ENCODE measurements at regions not wholly inside any gene's neighbourhood (a gene's known extent, or its start where the extent isn't known, plus 50 kb on each side); places are given as distances from the start of the nearest gene placed in this dataset.

GRCh38 chr2:163198972-163199371 is 360.4 kb upstream of the KCNH7 start:
- ATAC-seq (ENCODE audit: insufficient number of reproducible peaks, low FRiP score, low read depth) (no peak), DNase-seq (ENCODE audit: low spot score) (no peak)
- Histone ChIP-seq H3K27me3 (replicated peaks; ENCODE audit: insufficient read depth) (no peaks in the 10 kb centered on the region), H3K9me3 (no peaks in the 10 kb centered on the region), H3K27ac (no peak overlapping the region), H3K36me3 (no peaks in the 10 kb centered on the region), H3K4me1 (ENCODE audit: control insufficient read depth in 1 of 2, low read depth in 2 of 2) (no peaks in the 10 kb centered on the region), H3K4me3 (no peak overlapping the region)
- TF ChIP-seq CTCF (IDR thresholded peaks at IDR 0.05): no peak

GRCh38 chr2:163198007-163198406 is 359.4 kb upstream of the KCNH7 start:
- no peaks in the 10 kb centered on the region for H3K27me3 ChIP-seq (replicated peaks; ENCODE audit: insufficient read depth)
- ATAC-seq (ENCODE audit: insufficient number of reproducible peaks, low FRiP score, low read depth): no peak
- H3K27ac ChIP-seq: no peak overlapping the region
- H3K4me1 ChIP-seq (ENCODE audit: control insufficient read depth in 1 of 2, low read depth in 2 of 2): no peaks in the 10 kb centered on the region
- H3K9me3 ChIP-seq: no peaks in the 10 kb centered on the region
- TF ChIP-seq CTCF (IDR thresholded peaks at IDR 0.05): no peak
- H3K36me3 ChIP-seq: no peaks in the 10 kb centered on the region
- DNase-seq (ENCODE audit: low spot score): no peak
- H3K4me3 ChIP-seq: no peak overlapping the region

- no peak overlapping the region for H3K27ac ChIP-seq
- no peaks in the 10 kb centered on the region for H3K9me3 ChIP-seq
- H3K27me3 ChIP-seq (replicated peaks; ENCODE audit: insufficient read depth): no peaks in the 10 kb centered on the region
- no peaks in the 10 kb centered on the region for H3K4me1 ChIP-seq (ENCODE audit: control insufficient read depth in 1 of 2, low read depth in 2 of 2)
- peak; percentile 52 for TF ChIP-seq CTCF (IDR thresholded peaks at IDR 0.05)
- DNase-seq (ENCODE audit: low spot score): no peak
- H3K36me3 ChIP-seq: no peaks in the 10 kb centered on the region
- ATAC-seq (ENCODE audit: insufficient number of reproducible peaks, low FRiP score, low read depth): no peak
- H3K4me3 ChIP-seq: no peak overlapping the region
Measured at GRCh38 chr2:163191372-163191771, 352.8 kb upstream of the KCNH7 start.

- Histone ChIP-seq H3K27me3 (replicated peaks; ENCODE audit: insufficient read depth) (no peaks in the 10 kb centered on the region), H3K9me3 (no peaks in the 10 kb centered on the region), H3K4me3 (no peak overlapping the region), H3K27ac (no peak overlapping the region), H3K36me3 (no peaks in the 10 kb centered on the region), H3K4me1 (ENCODE audit: control insufficient read depth in 1 of 2, low read depth in 2 of 2) (no peaks in the 10 kb centered on the region)
- DNase-seq (ENCODE audit: low spot score) (no peak), ATAC-seq (ENCODE audit: insufficient number of reproducible peaks, low FRiP score, low read depth) (no peak)
- TF ChIP-seq CTCF (IDR thresholded peaks at IDR 0.05): no peak
Measured at GRCh38 chr2:163187995-163188655, 349.6 kb upstream of the KCNH7 start.

GRCh38 chr2:163187119-163187518 is 348.6 kb upstream of the KCNH7 start:
- no peak for ATAC-seq (ENCODE audit: insufficient number of reproducible peaks, low FRiP score, low read depth)
- H3K4me1 ChIP-seq (ENCODE audit: control insufficient read depth in 1 of 2, low read depth in 2 of 2): no peaks in the 10 kb centered on the region
- no peak for TF ChIP-seq CTCF (IDR thresholded peaks at IDR 0.05)
- no peak for DNase-seq (ENCODE audit: low spot score)
- no peaks in the 10 kb centered on the region for H3K9me3 ChIP-seq
- H3K36me3 ChIP-seq: no peaks in the 10 kb centered on the region
- H3K4me3 ChIP-seq: no peak overlapping the region
- no peaks in the 10 kb centered on the region for H3K27me3 ChIP-seq (replicated peaks; ENCODE audit: insufficient read depth)
- no peak overlapping the region for H3K27ac ChIP-seq

All from thoracic aorta (tissue), 2 donors.